PC-9 (cell line): ENCODE measurements at regions not wholly inside any gene's neighbourhood (a gene's known extent, or its start where the extent isn't known, plus 50 kb on each side); places are given as distances from the start of the nearest gene placed in this dataset.

ENCODE experiments used
- BruUV-seq: library from RNA; stranded (reverse); fragments of 400-500 nt; replicated peaks from 2 replicates; lab custom pipeline; 2021; lab: Mats Ljungman, UMichigan
- CTCF ChIA-PET: fragments of 300-600 bp; sonication (Branson Sonifier 250); formaldehyde crosslinking; loops from one replicate; lab custom pipeline; 2022; ENCODE audit warnings: antibody characterized with exemption; lab: Charles Lee
- POLR2A ChIA-PET: fragments of 300-600 bp; sonication (Branson Sonifier 250); formaldehyde crosslinking; loops from one replicate; lab custom pipeline; 2022; ENCODE audit warnings: antibody characterized with exemption; ENCODE audit not compliant: unreplicated experiment; lab: Charles Lee
- DNase-seq, 2 experiments: peaks; one replicate each; pipeline versions ENCODE4 v3.0.0 to v3.0.0-alpha.2; 2015 to 2022; ENCODE audit warnings: mixed read lengths in 1 of 2
- H2AFZ ChIP-seq: fragments of 200-600 bp; sonication (generic); 2 replicates; pipeline ENCODE4 v1.8.1; 2017; ENCODE audit warnings: antibody characterized with exemption
- H3F3A ChIP-seq: fragments of 200-600 bp; sonication (generic); 2 replicates; pipeline ENCODE4 v1.8.1; 2017; ENCODE audit warnings: antibody characterized with exemption, mild to moderate bottlenecking, low read depth; ENCODE audit not compliant: insufficient read depth
- H3K27ac ChIP-seq: fragments of 200-600 bp; sonication (generic); 2 replicates; pipeline ENCODE4 v1.6.1; 2016; ENCODE audit warnings: mixed run types
- H3K27me3 ChIP-seq: fragments of 200-600 bp; sonication (generic); 2 replicates; pipeline ENCODE4 v1.6.1; 2016; ENCODE audit warnings: low read depth, mixed run types; ENCODE audit not compliant: insufficient read depth
- H3K36me3 ChIP-seq: fragments of 200-600 bp; sonication (generic); 2 replicates; pipeline ENCODE4 v1.6.1; 2016; ENCODE audit warnings: low read depth, mixed run types
- H3K4me1 ChIP-seq: fragments of 200-600 bp; sonication (generic); replicated peaks from 2 replicates; pipeline ENCODE4 v1.6.1; 2016; ENCODE audit warnings: mixed run types; ENCODE audit not compliant: insufficient read depth
- H3K4me2 ChIP-seq: fragments of 200-600 bp; sonication (generic); 2 replicates; pipeline ENCODE4 v1.6.1; 2017; ENCODE audit warnings: mixed run types
- H3K4me3 ChIP-seq: fragments of 200-600 bp; sonication (generic); 2 replicates; pipeline ENCODE4 v1.6.1; 2016; ENCODE audit warnings: mixed run types
- H3K79me2 ChIP-seq: fragments of 200-600 bp; sonication (generic); 2 replicates; pipeline ENCODE4 v1.6.1; 2017; ENCODE audit warnings: low read depth, mixed run types
- H3K9me2 ChIP-seq: fragments of 200-600 bp; sonication (generic); 2 replicates; pipeline ENCODE4 v1.8.1; 2017; ENCODE audit warnings: mild to moderate bottlenecking; ENCODE audit not compliant: insufficient read depth
- H3K9me3 ChIP-seq: fragments of 200-600 bp; sonication (generic); 2 replicates; pipeline ENCODE4 v1.8.1; 2016; ENCODE audit warnings: low read depth; ENCODE audit not compliant: insufficient read depth
- H4K20me1 ChIP-seq: fragments of 200-600 bp; sonication (generic); 2 replicates; pipeline ENCODE4 v1.8.1; 2017; ENCODE audit not compliant: insufficient read depth
- EZH2 ChIP-seq: fragments of 200-600 bp; sonication (generic); IDR thresholded peaks from 2 replicates; pipeline ENCODE4 v1.8.0; 2017; ENCODE audit warnings: antibody characterized with exemption, low read depth
- intact Hi-C: fragments of 100-400 bp; cut with micrococcal nuclease; formaldehyde crosslinking; loops from one replicate; pipeline ENCODE4 v1.10.0; 2022; ENCODE audit not compliant: unreplicated experiment
- TF ChIP-seq, protein P1 (sequence below): fragments of 200-600 bp; sonication (generic); conservative IDR thresholded peaks from 2 replicates; pipeline ENCODE4 v1.6.1; 2017; ENCODE audit warnings: mixed run types, antibody characterized with exemption, mild to moderate bottlenecking, moderate library complexity

DNA sequence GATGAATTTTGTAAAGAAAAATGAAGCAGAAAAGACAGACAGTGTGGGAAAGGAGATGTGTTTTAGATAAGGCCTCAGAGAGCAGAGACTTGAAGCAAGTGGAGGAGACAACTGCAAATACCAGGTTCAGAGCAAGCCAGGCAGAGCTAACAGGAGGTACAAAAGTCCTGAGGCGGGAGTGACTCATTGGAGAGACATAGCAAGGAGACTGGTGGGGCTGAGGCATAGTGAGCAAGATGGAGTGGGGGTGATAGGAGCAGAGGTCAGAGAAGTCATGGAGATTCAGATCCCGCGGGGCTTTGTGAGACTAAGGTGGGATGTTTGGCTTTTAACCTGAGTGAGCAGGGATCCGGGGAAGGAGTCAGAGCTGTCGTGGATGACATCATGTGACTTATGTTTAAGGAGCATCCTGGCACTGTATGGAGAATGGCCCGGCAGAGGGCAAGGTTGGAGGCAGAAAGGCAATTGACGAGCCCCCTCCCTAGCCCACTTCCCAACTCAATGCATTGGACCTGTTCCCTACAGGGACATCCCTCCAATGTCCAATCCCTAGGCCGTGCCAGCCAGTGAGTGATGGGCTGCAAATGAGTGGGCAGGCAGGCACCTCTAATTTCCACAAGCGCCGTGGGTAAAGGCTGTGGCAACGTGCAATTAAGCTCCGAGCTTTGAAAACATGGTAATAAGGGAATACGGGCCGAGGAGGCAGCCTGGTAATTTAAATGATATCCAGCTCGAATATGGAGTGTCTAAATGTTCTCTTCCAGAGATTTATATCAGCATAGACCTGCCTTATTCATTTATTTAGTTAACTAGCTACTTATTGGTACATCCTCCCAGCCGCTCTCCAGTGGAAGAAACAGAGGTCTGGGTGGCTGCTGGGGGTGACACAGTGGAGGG is 206.8 kb upstream of the LHX5 start:
- H3K79me2 ChIP-seq: no peaks in the 10 kb centered on the region
- H3K27me3 ChIP-seq: peaks cover 27% of the 10 kb centered on the region; the same call in 1 of the 2 replicates
- no peak for TF ChIP-seq EZH2
- TF ChIP-seq, protein P1, sequence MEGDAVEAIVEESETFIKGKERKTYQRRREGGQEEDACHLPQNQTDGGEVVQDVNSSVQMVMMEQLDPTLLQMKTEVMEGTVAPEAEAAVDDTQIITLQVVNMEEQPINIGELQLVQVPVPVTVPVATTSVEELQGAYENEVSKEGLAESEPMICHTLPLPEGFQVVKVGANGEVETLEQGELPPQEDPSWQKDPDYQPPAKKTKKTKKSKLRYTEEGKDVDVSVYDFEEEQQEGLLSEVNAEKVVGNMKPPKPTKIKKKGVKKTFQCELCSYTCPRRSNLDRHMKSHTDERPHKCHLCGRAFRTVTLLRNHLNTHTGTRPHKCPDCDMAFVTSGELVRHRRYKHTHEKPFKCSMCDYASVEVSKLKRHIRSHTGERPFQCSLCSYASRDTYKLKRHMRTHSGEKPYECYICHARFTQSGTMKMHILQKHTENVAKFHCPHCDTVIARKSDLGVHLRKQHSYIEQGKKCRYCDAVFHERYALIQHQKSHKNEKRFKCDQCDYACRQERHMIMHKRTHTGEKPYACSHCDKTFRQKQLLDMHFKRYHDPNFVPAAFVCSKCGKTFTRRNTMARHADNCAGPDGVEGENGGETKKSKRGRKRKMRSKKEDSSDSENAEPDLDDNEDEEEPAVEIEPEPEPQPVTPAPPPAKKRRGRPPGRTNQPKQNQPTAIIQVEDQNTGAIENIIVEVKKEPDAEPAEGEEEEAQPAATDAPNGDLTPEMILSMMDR: no peak
- H3K27ac ChIP-seq: no peak overlapping the region
- no peaks in the 10 kb centered on the region for H3K9me2 ChIP-seq
- no peaks in the 10 kb centered on the region for H4K20me1 ChIP-seq
- no TSS peak for BruUV-seq
- H3K4me2 ChIP-seq: no peak overlapping the region
- H3K9me3 ChIP-seq: no peaks in the 10 kb centered on the region
- H2AFZ ChIP-seq: no peak overlapping the region
- no peaks in the 10 kb centered on the region for H3F3A ChIP-seq
- ChIA-PET CTCF (no interaction called here), POLR2A (no interaction called here)
- H3K4me3 ChIP-seq: no peak overlapping the region
- no peak for DNase-seq
- no peaks in the 10 kb centered on the region for H3K4me1 ChIP-seq
- H3K36me3 ChIP-seq: no peaks in the 10 kb centered on the region
- intact Hi-C loops: no loop called here

DNA sequence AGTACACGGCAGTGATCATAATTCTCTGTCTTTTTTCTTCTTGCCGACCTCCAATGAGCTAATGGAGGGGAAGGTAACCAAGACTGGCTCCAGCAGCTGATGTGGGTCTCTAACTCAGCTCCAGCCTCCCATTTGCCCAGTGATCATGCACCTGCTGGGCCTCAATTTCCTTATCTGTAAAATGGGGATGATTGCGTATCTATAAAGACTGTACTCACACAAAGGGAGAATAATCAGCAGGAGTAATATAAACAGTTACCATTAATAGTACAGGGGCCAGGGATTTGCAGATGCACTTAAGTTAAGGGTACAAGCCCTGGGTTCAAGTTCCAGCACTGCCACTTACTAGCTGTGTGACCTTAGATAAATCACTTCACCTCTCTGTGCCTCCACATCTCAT is 204.9 kb upstream of the LHX5 start:
- H3K9me2 ChIP-seq: no peaks in the 10 kb centered on the region
- TF ChIP-seq, protein P1: no peak
- TF ChIP-seq EZH2: no peak
- intact Hi-C loops: no loop called here
- no peaks in the 10 kb centered on the region for H4K20me1 ChIP-seq
- no peaks in the 10 kb centered on the region for H3F3A ChIP-seq
- CTCF ChIA-PET: no interaction called here
- no peak overlapping the region for H3K4me3 ChIP-seq
- H3K27me3 ChIP-seq: peaks cover 27% of the 10 kb centered on the region; the same call in 1 of the 2 replicates
- H3K27ac ChIP-seq: no peak overlapping the region
- DNase-seq: no peak
- POLR2A ChIA-PET: no interaction called here
- H3K9me3 ChIP-seq: no peaks in the 10 kb centered on the region
- no peaks in the 10 kb centered on the region for H3K79me2 ChIP-seq
- H3K36me3 ChIP-seq: no peaks in the 10 kb centered on the region
- BruUV-seq: no TSS peak
- no peaks in the 10 kb centered on the region for H3K4me1 ChIP-seq
- H3K4me2 ChIP-seq: no peak overlapping the region
- no peak overlapping the region for H2AFZ ChIP-seq

DNA sequence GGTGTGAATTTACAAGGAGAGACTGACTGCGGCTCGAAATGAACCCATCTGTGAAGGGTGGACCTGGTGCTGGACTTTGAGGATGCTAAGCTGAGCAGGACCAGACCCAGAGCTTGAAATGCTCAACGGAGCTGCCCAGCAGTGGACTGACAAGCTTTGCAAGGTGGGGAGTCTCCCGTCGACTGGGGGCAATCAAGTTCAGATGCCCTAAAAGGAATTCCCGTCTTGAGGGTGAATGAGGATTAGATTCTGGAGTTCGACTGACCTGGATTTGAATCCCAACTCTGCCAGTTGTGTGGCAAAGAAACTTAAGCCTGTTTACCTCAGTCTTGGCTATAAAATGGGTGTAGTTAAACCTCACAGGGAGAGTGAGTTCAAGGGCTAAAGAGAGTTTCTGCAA is 204.4 kb upstream of the LHX5 start:
- Histone ChIP-seq H3K4me1 (no peaks in the 10 kb centered on the region), H3K4me3 (no peak overlapping the region), H3F3A (no peaks in the 10 kb centered on the region), H3K9me2 (no peaks in the 10 kb centered on the region), H3K36me3 (no peaks in the 10 kb centered on the region), H3K27me3 (peaks cover 27% of the 10 kb centered on the region; the same call in 1 of the 2 replicates), H3K9me3 (no peaks in the 10 kb centered on the region), H3K27ac (no peak overlapping the region), H3K79me2 (no peaks in the 10 kb centered on the region), H2AFZ (no peak overlapping the region), H3K4me2 (no peak overlapping the region), H4K20me1 (no peaks in the 10 kb centered on the region)
- TF ChIP-seq, protein P1: no peak
- no peak for TF ChIP-seq EZH2
- intact Hi-C loops: no loop called here
- POLR2A ChIA-PET: no interaction called here
- DNase-seq: no peak
- CTCF ChIA-PET: no interaction called here
- BruUV-seq: no TSS peak
